Kidney (tissue), 13 donors: ENCODE measurements at regions not wholly inside any gene's neighbourhood (a gene's known extent, or its start where the extent isn't known, plus 50 kb on each side); places are given as distances from the start of the nearest gene placed in this dataset.

Source experiments
- DNase-seq, 5 donors: peaks; one replicate each; pipeline ENCODE4 v3.0.0-alpha.2; 2013 to 2020
- FAIRE-seq: peaks from 2 replicates; lab custom pipeline; 2012; peaks lifted over from hg19 to GRCh38; lab: Jason Lieb, UNC
- H3K27ac ChIP-seq, 2 donors: one replicate each; pipeline ENCODE4 v1.7.0; 2013; ENCODE audit warnings: low read depth in 2 of 2, low read length in 2 of 2, inconsistent platforms in 1 of 2
- H3K27me3 ChIP-seq: one replicate; pipeline ENCODE4 v1.7.1; 2013; ENCODE audit warnings: low read length, inconsistent platforms; ENCODE audit not compliant: control insufficient read depth, insufficient read depth
- H3K36me3 ChIP-seq, 3 donors: one replicate each; pipeline versions ENCODE4 v1.7.0 to v1.7.1; 2013; ENCODE audit warnings: low read length in 3 of 3, control low read depth in 1 of 3, inconsistent platforms in 1 of 3; ENCODE audit not compliant: insufficient read depth in 3 of 3, control insufficient read depth in 2 of 3
- H3K4me1 ChIP-seq, 3 donors: one replicate each; pipeline versions ENCODE4 v1.7.0 to v1.7.1; 2013; ENCODE audit warnings: low read length in 3 of 3, inconsistent platforms in 1 of 3, low read depth in 1 of 3; ENCODE audit not compliant: control insufficient read depth in 2 of 3, insufficient read depth in 2 of 3
- H3K4me3 ChIP-seq, 3 donors: one replicate each; pipeline versions ENCODE4 v1.7.0 to v1.8.1; 2013; ENCODE audit warnings: low read length in 3 of 3, control low read depth in 1 of 3, inconsistent platforms in 1 of 3
- H3K9ac ChIP-seq, 3 donors: one replicate each; pipeline versions ENCODE4 v1.7.0 to v1.7.1; 2013; ENCODE audit warnings: low read length in 3 of 3, control low read depth in 1 of 3, inconsistent platforms in 1 of 3
- H3K9me3 ChIP-seq, 3 donors: one replicate each; pipeline versions ENCODE4 v1.7.0 to v1.7.1; 2013; ENCODE audit warnings: low read length in 3 of 3, control low read depth in 1 of 3, inconsistent platforms in 1 of 3; ENCODE audit not compliant: control insufficient read depth in 2 of 3, insufficient read depth in 1 of 3
- CTCF ChIP-seq: IDR thresholded peaks from 3 replicates; pipeline ENCODE4 v1.5.1; 2012; ENCODE audit warnings: mild to moderate bottlenecking, moderate library complexity, borderline replicate concordance; ENCODE audit not compliant: insufficient read depth; ENCODE audit errors: extremely low read depth
- intact Hi-C: fragments of 100-400 bp; cut with DNase I; formaldehyde crosslinking; loops from one replicate; pipeline ENCODE4 v1.11.1; 2022
- donor health status: control.
- donor health status: control.
- donor health status: control.
- donor health status: control.
- donor health status: control.
- donor health status: DM: yes; HTN: yes; CAD: no.
- donor health status: Normal renal cell carcinoma (clear cell type).

DNA sequence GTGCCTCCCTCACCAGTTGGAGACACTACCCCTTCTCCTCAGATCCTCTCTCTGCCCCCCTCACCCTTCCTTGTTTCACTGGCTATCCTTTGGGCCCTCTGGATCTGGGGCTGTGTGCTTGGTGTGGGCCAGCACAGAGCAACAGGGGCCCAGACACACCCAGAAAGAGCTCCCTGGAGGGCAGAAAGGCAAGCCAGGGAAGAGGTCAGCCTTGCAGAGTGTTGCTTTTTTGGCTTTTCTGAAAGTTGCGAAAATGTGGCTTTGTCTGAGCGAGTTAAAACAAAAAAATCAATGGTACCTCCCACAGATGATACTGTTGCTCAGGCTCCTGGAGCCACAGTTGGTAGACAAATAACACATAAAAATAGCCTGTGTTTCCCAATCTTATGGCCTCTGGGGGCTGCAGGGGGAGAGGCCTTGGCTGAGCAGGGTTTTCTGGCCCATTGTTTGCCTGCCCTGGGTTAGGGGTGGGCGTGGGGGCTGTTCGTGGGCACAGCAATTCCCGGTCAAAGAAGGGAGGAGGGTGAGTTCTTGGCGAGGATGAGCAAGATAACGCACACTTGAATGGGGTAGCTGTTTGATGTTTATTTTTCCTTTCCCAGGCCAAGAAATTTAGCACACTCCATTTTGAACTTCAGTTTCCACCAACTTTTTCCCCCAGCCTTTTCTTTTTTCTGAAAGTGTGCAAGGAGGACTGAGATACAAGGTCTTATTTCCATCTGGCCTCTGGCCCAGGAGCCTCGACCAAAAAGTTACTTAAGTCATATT, 167.0 kb upstream of the HAAO start:
- no peaks in the 10 kb centered on the region for H3K9me3 ChIP-seq
- TF ChIP-seq CTCF, result no peak
- H3K4me3 ChIP-seq, result no peak overlapping the region
- no peak for FAIRE-seq
- intact Hi-C loops, result loop anchor here (10.0 kb wide), 1 partner anchor 265 kb away; the partner anchor contains the start of gene ZFP36L2
- peak overlapping the region in 1 of 2 donors; percentile 67 for H3K27ac ChIP-seq
- H3K9ac ChIP-seq, result no peak overlapping the region
- H3K4me1 ChIP-seq, result peaks cover 0 to 46% (median 27%) of the 10 kb centered on the region in 3 donors
- no peaks in the 10 kb centered on the region for H3K36me3 ChIP-seq
- DNase-seq, result peak in 1 of 5 donors; percentile 82
- no peaks in the 10 kb centered on the region for H3K27me3 ChIP-seq

DNA sequence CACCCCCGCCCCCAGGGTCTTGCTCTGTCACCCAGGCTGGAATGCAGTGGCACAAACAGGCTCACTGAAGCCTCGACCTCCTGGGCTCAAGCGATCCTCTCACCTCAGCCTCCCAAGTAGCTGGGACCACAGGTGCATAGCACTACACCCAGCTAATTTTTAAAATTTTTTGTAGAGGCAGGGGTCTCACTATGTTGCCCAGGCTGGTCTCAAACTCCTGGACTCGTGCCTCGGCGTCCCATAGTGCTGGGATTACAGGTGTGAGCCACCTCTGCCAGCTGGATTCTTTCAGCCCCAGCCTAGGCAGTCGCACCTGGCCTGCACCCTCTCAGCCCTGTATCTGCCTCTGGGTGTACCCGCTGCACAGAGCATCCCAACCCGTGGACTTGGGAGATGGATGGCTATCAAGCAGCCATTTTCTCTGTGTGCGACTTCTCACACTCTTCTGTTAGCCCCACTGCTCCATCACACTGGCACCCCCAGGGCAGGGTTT, 166.4 kb upstream of the HAAO start:
- H3K9ac ChIP-seq, result no peak overlapping the region
- DNase-seq (no peak), FAIRE-seq (no peak)
- peaks cover 0 to 51% (median 27%) of the 10 kb centered on the region in 3 donors for H3K4me1 ChIP-seq
- no peak overlapping the region for H3K4me3 ChIP-seq
- H3K36me3 ChIP-seq, result no peaks in the 10 kb centered on the region
- intact Hi-C loops, result loop anchor here (10.0 kb wide), 1 partner anchor 266 kb away; the partner anchor contains the start of gene ZFP36L2
- H3K27ac ChIP-seq, result peak overlapping the region in 1 of 2 donors; percentile 53
- no peak for TF ChIP-seq CTCF
- no peaks in the 10 kb centered on the region for H3K9me3 ChIP-seq
- H3K27me3 ChIP-seq, result no peaks in the 10 kb centered on the region

DNA sequence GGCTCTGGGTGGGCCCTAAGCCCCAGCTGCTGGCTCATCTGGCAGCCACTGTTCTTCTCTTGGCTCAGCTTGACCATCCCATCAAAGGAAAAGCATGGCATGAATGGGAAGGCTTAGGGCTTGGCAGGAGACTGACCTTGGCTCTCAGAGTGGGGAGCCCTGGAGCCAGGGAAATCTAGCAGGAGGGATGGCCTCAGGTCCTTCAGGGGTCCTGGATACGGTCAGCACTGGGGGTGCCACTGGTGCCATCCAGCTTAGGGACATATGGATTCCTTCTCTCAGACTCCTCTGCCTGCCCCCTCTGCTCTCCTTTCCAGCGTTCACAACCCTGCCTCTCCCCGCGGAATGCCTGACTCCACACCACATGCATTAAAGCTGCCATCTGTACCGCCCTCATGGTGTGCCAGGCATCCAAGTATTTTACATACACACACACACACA, 165.5 kb upstream of the HAAO start:
- FAIRE-seq, result no peak
- Histone ChIP-seq H3K4me3 (no peak overlapping the region), H3K36me3 (no peaks in the 10 kb centered on the region), H3K27me3 (no peaks in the 10 kb centered on the region), H3K27ac (peak overlapping the region; percentile 43 to 53), H3K9me3 (no peaks in the 10 kb centered on the region), H3K9ac (peak overlapping the region in 1 of 3 donors; percentile 19), H3K4me1 (peaks cover 0 to 51% (median 27%) of the 10 kb centered on the region in 3 donors)
- DNase-seq, result no peak
- TF ChIP-seq CTCF, result no peak
- intact Hi-C loops, result loop anchor here (10.0 kb wide), 1 partner anchor 267 kb away; the partner anchor contains the start of gene ZFP36L2
